Right ventricle myocardium inferior (tissue), 1 donor: ENCODE measurements at regions not wholly inside any gene's neighbourhood (a gene's known extent, or its start where the extent isn't known, plus 50 kb on each side); places are given as distances from the start of the nearest gene placed in this dataset.
"Not testable (repeated sequence)": the region's sequence is repeated elsewhere in the genome, so short reads cannot be mapped to it uniquely, and the experiment has no call there.

ENCODE experiments used
- ATAC-seq: fragments of 200-7000 bp; cut with Tn5 transposase; one replicate; pipeline ENCODE4 v1.9.1; 2020; ENCODE audit warnings: mild to moderate bottlenecking, moderate library complexity
- DNase-seq: peaks from one replicate; pipeline ENCODE4 v3.0.0; 2021; ENCODE audit errors: missing footprints
- intact Hi-C: fragments of 100-400 bp; cut with DNase I; formaldehyde crosslinking; loops from one replicate; pipeline ENCODE4 v1.11.0; 2022
- donor health status: DM: no; HTN: yes; CAD: no; lungs with severe emphysema.

- DNase-seq: no peak
- no peak for ATAC-seq
- intact Hi-C loops: no loop called here
Measured at GRCh38 chr11:69913591-69914285, 94.5 kb upstream of the FGF3 start.

- no peak for ATAC-seq
- intact Hi-C loops: no loop called here
- DNase-seq: no peak
Measured at GRCh38 chr11:69914286-69915150, 95.3 kb upstream of the FGF3 start.

- intact Hi-C loops: no loop called here
- no peak for ATAC-seq
Measured at GRCh38 chr11:69915151-69915500, 95.9 kb upstream of the FGF3 start.

GRCh38 chr11:69915501-69916250 is 96.5 kb upstream of the FGF3 start:
- DNase-seq: peak; percentile 86
- ATAC-seq: peak; percentile 37
- intact Hi-C loops: no loop called here

More at GRCh38 chr11:69915151-69915500, 95.9 kb upstream of the FGF3 start:
- no peak for DNase-seq

- intact Hi-C loops, DNase-seq, ATAC-seq: not testable (repeated sequence)
Measured at GRCh38 chr11:69916251-69916649, 97.0 kb upstream of the FGF3 start.

GRCh38 chr11:69916806-69917387 is 97.7 kb upstream of the FGF3 start:
- no peak for ATAC-seq
- intact Hi-C loops: no loop called here
- no peak for DNase-seq

GRCh38 chr11:69917529-69917928 is 98.3 kb upstream of the FGF3 start:
- intact Hi-C loops: no loop called here
- ATAC-seq (no peak), DNase-seq (no peak)

GRCh38 chr11:69918231-69918937 is 99.2 kb upstream of the FGF3 start:
- ATAC-seq (peak; percentile 66), DNase-seq (no peak)
- intact Hi-C loops: loop anchor here (1.0 to 2.0 kb wide), 3 partner anchors 160 to 278 kb away; partner anchors contain the start of gene ANO1

- intact Hi-C loops: loop anchor here (1.0 to 2.0 kb wide), 4 partner anchors 20 to 277 kb away; partner anchors contain the start of gene ANO1
Measured at GRCh38 chr11:69918938-69919650, 99.9 kb upstream of the FGF3 start.

GRCh38 chr11:69919659-69920344 is 100.6 kb upstream of the FGF3 start:
- intact Hi-C loops: loop anchor here (1.0 to 2.0 kb wide), 2 partner anchors 19 to 159 kb away; partner anchors contain the start of gene ANO1
- ATAC-seq: no peak
- DNase-seq: no peak

More at GRCh38 chr11:69918938-69919650, 99.9 kb upstream of the FGF3 start:
- peak; percentile 80 for ATAC-seq
- peak; percentile 87 for DNase-seq

GRCh38 chr11:69920345-69921127 is 101.3 kb upstream of the FGF3 start:
- ATAC-seq (no peak), DNase-seq (no peak)
- intact Hi-C loops: no loop called here

GRCh38 chr11:69921128-69922014 is 102.2 kb upstream of the FGF3 start:
- DNase-seq (no peak), ATAC-seq (no peak)
- intact Hi-C loops: no loop called here

- DNase-seq (no peak), ATAC-seq (no peak)
- intact Hi-C loops: no loop called here
Measured at GRCh38 chr11:69922015-69922595, 102.9 kb upstream of the FGF3 start.

GRCh38 chr11:69922596-69923111 is 103.4 kb upstream of the FGF3 start:
- ATAC-seq (no peak), DNase-seq (no peak)
- intact Hi-C loops: no loop called here

GRCh38 chr11:69923196-69923595 is 104.0 kb upstream of the FGF3 start:
- intact Hi-C loops: no loop called here
- DNase-seq: no peak

More at GRCh38 chr11:69923196-69923595, 104.0 kb upstream of the FGF3 start:
- ATAC-seq: no peak
